Lower leg skin (tissue), 3 donors: ENCODE measurements at regions not wholly inside any gene's neighbourhood (a gene's known extent, or its start where the extent isn't known, plus 50 kb on each side); places are given as distances from the start of the nearest gene placed in this dataset.

ENCODE experiments used
- POLR2A ChIP-seq, 2 donors: fragments of 450-650 bp; IDR thresholded peaks; one replicate each; pipeline ENCODE4 v1.6.1; 2016 to 2017; ENCODE audit warnings: antibody characterized with exemption in 2 of 2, mild to moderate bottlenecking in 1 of 2, moderate library complexity in 1 of 2
- TF ChIP-seq, protein P1 (sequence below), 3 donors: fragments of 450-650 bp; IDR thresholded peaks; one replicate each; pipeline ENCODE4 v1.5.1; 2016; ENCODE audit warnings: antibody characterized with exemption in 3 of 3, mild to moderate bottlenecking in 3 of 3, moderate library complexity in 2 of 3

- TF ChIP-seq, protein P1, sequence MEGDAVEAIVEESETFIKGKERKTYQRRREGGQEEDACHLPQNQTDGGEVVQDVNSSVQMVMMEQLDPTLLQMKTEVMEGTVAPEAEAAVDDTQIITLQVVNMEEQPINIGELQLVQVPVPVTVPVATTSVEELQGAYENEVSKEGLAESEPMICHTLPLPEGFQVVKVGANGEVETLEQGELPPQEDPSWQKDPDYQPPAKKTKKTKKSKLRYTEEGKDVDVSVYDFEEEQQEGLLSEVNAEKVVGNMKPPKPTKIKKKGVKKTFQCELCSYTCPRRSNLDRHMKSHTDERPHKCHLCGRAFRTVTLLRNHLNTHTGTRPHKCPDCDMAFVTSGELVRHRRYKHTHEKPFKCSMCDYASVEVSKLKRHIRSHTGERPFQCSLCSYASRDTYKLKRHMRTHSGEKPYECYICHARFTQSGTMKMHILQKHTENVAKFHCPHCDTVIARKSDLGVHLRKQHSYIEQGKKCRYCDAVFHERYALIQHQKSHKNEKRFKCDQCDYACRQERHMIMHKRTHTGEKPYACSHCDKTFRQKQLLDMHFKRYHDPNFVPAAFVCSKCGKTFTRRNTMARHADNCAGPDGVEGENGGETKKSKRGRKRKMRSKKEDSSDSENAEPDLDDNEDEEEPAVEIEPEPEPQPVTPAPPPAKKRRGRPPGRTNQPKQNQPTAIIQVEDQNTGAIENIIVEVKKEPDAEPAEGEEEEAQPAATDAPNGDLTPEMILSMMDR (IDR thresholded peaks at IDR 0.05), result no peak
- no peak for TF ChIP-seq POLR2A (IDR thresholded peaks at IDR 0.05)
Observed at GRCh38 chr11:113623114-113623513, 83.0 kb downstream of the TMPRSS5 start.
